Ishikawa (cell line): ENCODE measurements at regions not wholly inside any gene's neighbourhood (a gene's known extent, or its start where the extent isn't known, plus 50 kb on each side); places are given as distances from the start of the nearest gene placed in this dataset.

Experiments used
- CEBPB ChIP-seq: IDR thresholded peaks from 2 replicates; pipeline ENCODE4 v1.6.1; 2012
- CREB1 ChIP-seq: IDR thresholded peaks from 2 replicates; pipeline ENCODE4 v1.6.1; 2012; ENCODE audit warnings: low read depth
- EGR1 ChIP-seq: IDR thresholded peaks from 2 replicates; pipeline ENCODE4 v1.6.1; 2012
- EP300 ChIP-seq: IDR thresholded peaks from 2 replicates; pipeline ENCODE4 v1.6.1; 2012; ENCODE audit warnings: borderline replicate concordance
- FOXM1 ChIP-seq: IDR thresholded peaks from 2 replicates; pipeline ENCODE4 v1.6.1; 2012; ENCODE audit warnings: low read depth, borderline replicate concordance
- NFIC ChIP-seq: IDR thresholded peaks from 2 replicates; pipeline ENCODE4 v1.6.1; 2012
- RAD21 ChIP-seq: IDR thresholded peaks from 2 replicates; pipeline ENCODE4 v1.6.1; 2012; ENCODE audit warnings: low read depth
- TAF1 ChIP-seq: IDR thresholded peaks from 2 replicates; pipeline ENCODE4 v1.6.1; 2012; ENCODE audit warnings: low read depth, mild to moderate bottlenecking
- TCF12 ChIP-seq: IDR thresholded peaks from 2 replicates; pipeline ENCODE4 v1.6.1; 2012; ENCODE audit warnings: low read depth
- TEAD4 ChIP-seq: IDR thresholded peaks from 2 replicates; pipeline ENCODE4 v1.6.1; 2012
- YY1 ChIP-seq: IDR thresholded peaks from 2 replicates; pipeline ENCODE4 v1.6.1; 2012; ENCODE audit warnings: low read depth
- ZBTB7A ChIP-seq: IDR thresholded peaks from 2 replicates; pipeline ENCODE4 v1.6.1; 2012; ENCODE audit warnings: low read depth
- TF ChIP-seq, protein P1 (sequence below): IDR thresholded peaks from 2 replicates; pipeline ENCODE4 v1.6.1; 2012
- TF ChIP-seq, protein P2 (sequence below): IDR thresholded peaks from 2 replicates; pipeline ENCODE4 v1.6.1; 2012; ENCODE audit warnings: low read depth, mild to moderate bottlenecking
- TF ChIP-seq, protein P3 (sequence below): IDR thresholded peaks from 2 replicates; pipeline ENCODE4 v1.6.1; 2012

DNA sequence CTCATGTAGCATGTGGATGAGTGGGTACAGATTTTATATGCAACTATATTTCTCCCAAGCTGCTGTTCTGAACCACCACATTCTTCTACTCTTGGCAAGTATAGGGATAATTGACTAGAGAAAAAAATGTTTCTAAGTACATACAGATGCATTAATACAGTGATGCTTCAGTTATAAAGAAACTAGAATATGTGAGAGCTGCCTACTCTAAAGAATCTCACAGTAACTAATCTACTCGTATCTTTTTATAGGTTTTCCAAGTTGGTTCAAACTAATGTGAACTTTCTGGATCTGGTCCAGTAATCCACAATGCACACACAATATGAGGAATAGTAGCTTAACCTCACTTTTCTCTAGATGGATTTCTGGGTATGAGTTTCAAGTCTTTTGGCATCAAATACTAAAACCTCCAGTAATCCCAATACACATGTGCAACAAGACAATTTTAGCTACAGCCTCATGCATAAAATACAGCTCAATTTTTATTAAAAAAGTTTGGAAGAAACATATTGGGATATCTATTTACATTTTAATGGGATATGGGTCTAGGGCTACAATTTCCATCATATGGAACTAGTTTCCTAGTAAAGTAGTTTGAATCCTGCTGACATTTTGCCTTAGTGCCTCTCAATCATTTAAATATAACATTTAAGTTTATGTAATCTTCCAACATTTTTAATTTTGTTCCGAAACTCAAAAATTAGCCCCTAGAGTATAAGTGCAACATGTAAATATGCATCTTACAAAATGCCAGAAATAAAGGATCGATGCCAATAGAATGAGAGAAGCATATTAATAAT lies 2209.7 kb downstream of the LRRC4C start:
- TF ChIP-seq, protein P1, sequence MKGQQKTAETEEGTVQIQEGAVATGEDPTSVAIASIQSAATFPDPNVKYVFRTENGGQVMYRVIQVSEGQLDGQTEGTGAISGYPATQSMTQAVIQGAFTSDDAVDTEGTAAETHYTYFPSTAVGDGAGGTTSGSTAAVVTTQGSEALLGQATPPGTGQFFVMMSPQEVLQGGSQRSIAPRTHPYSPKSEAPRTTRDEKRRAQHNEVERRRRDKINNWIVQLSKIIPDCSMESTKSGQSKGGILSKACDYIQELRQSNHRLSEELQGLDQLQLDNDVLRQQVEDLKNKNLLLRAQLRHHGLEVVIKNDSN, result no peak
- TF ChIP-seq CEBPB, result no peak
- no peak for TF ChIP-seq EP300
- no peak for TF ChIP-seq TCF12
- TF ChIP-seq EGR1, result no peak
- no peak for TF ChIP-seq FOXM1
- no peak for TF ChIP-seq YY1
- TF ChIP-seq, protein P2, sequence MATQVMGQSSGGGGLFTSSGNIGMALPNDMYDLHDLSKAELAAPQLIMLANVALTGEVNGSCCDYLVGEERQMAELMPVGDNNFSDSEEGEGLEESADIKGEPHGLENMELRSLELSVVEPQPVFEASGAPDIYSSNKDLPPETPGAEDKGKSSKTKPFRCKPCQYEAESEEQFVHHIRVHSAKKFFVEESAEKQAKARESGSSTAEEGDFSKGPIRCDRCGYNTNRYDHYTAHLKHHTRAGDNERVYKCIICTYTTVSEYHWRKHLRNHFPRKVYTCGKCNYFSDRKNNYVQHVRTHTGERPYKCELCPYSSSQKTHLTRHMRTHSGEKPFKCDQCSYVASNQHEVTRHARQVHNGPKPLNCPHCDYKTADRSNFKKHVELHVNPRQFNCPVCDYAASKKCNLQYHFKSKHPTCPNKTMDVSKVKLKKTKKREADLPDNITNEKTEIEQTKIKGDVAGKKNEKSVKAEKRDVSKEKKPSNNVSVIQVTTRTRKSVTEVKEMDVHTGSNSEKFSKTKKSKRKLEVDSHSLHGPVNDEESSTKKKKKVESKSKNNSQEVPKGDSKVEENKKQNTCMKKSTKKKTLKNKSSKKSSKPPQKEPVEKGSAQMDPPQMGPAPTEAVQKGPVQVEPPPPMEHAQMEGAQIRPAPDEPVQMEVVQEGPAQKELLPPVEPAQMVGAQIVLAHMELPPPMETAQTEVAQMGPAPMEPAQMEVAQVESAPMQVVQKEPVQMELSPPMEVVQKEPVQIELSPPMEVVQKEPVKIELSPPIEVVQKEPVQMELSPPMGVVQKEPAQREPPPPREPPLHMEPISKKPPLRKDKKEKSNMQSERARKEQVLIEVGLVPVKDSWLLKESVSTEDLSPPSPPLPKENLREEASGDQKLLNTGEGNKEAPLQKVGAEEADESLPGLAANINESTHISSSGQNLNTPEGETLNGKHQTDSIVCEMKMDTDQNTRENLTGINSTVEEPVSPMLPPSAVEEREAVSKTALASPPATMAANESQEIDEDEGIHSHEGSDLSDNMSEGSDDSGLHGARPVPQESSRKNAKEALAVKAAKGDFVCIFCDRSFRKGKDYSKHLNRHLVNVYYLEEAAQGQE, result no peak
- TF ChIP-seq NFIC, result no peak
- no peak for TF ChIP-seq ZBTB7A
- TF ChIP-seq RAD21, result no peak
- no peak for TF ChIP-seq CREB1
- TF ChIP-seq, protein P3, sequence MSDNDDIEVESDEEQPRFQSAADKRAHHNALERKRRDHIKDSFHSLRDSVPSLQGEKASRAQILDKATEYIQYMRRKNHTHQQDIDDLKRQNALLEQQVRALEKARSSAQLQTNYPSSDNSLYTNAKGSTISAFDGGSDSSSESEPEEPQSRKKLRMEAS, result no peak
- TF ChIP-seq TAF1, result no peak
- TF ChIP-seq TEAD4, result no peak

DNA sequence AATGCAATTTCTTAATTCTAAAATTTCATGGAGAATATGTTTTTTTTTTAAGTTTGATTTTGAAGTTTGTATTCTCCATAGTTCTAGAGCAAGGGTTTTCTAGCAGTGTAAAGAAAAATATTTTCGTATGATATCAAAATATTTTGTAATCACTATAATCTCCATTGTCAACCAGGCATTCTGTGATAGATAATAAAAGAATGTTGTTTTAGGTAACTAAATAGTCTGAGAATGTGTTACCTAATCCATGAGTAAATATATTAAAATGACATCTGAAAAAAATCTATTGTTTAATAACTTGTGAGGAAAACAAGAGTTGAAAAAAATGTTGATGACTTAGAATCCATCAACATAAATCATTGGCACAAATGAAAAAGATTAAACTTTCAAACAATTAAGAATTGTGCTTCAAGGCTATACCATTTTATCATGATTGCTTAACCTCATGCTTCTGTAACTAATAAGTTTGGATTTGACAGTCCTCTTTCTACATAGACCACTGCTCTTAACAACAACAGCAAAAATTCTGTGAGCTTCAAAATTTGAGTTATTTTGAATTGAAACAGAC lies 2211.8 kb downstream of the LRRC4C start:
- TF ChIP-seq TAF1 (no peak), CREB1 (no peak), ZBTB7A (no peak), EGR1 (no peak), RAD21 (no peak), TCF12 (no peak), CEBPB (no peak), TEAD4 (no peak), EP300 (no peak), YY1 (no peak), NFIC (no peak), FOXM1 (no peak)
- TF ChIP-seq, protein P2, result no peak
- TF ChIP-seq, protein P1, result no peak
- TF ChIP-seq, protein P3, result no peak

DNA sequence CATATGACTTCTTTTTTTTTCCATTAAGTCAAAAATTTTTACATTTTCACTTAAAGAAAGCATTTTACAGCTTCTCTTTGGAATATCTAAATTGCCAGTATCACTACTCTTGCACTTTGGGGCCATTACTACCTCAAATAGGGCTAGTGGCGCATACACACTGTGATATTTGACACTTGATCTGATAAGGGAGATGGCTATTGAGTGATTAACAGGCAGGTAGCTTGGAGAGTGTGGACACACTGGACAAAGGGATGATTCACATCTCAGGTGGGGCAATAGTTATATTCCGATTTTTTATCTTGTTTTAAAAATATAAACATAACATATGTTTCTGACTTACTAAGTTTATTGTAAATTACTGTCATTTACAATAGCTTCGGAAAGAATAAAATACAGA lies 2219.9 kb downstream of the LRRC4C start:
- TF ChIP-seq, protein P3, result no peak
- TF ChIP-seq, protein P2, result no peak
- TF ChIP-seq TEAD4 (no peak), ZBTB7A (no peak), TCF12 (no peak), EP300 (no peak), CEBPB (no peak), CREB1 (no peak), RAD21 (no peak), NFIC (no peak)

DNA sequence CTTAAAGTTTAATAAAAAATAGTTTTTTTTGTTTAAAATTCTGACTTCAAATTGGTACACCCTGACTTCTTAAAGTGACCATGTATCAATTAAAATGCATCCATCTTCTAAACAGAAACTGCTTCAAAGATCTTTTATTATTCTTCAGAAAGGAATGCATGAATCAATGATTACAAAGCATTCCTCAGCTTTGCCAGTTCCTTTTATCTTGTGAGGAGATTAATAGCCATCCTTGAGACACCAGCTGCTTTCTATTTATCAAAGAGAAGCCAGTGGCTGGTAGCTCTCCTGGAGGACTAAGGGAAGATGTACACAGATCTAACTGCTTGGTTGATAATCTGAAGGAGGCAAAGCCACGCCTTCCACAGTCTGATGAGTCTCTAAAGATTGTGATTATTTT lies 2222.5 kb downstream of the LRRC4C start:
- TF ChIP-seq TCF12, result no peak
- no peak for TF ChIP-seq TAF1
- TF ChIP-seq FOXM1, result no peak
- no peak for TF ChIP-seq TEAD4
- TF ChIP-seq CREB1, result no peak
- TF ChIP-seq YY1, result no peak
- TF ChIP-seq RAD21, result no peak
- TF ChIP-seq, protein P3, result no peak
- TF ChIP-seq NFIC, result no peak
- TF ChIP-seq, protein P1, result no peak
- no peak for TF ChIP-seq EP300
